HEK293T (cell line): ENCODE measurements at regions not wholly inside any gene's neighbourhood (a gene's known extent, or its start where the extent isn't known, plus 50 kb on each side); places are given as distances from the start of the nearest gene placed in this dataset.
"Not testable (repeated sequence)": the region's sequence is repeated elsewhere in the genome, so short reads cannot be mapped to it uniquely, and the experiment has no call there.

ENCODE experiments used
- CTCF ChIA-PET: fragments of 350-600 bp; formaldehyde crosslinking; extraction: SDS; loops from one replicate; lab custom pipeline; 2021; ENCODE audit warnings: antibody characterized with exemption, inconsistent platforms; lab: Yijun Ruan, JAX
- POLR2A ChIA-PET: fragments of 350-600 bp; formaldehyde crosslinking; extraction: SDS; loops from one replicate; lab custom pipeline; 2020; ENCODE audit warnings: antibody characterized with exemption, inconsistent platforms; lab: Yijun Ruan, JAX
- DNase-seq: peaks from one replicate; pipeline ENCODE4 v3.0.0; 2012; ENCODE audit warnings: mixed read lengths; ENCODE audit errors: extremely low spot score
- ARNT ChIP-seq: fragments of 450-650 bp; IDR thresholded peaks from 2 replicates; pipeline ENCODE4 v1.6.1; 2017; ENCODE audit warnings: mild to moderate bottlenecking
- BHLHE40 ChIP-seq: fragments of 450-650 bp; IDR thresholded peaks from 2 replicates; pipeline ENCODE4 v1.6.1; 2016; ENCODE audit warnings: mild to moderate bottlenecking, moderate library complexity, borderline replicate concordance
- CTBP1 ChIP-seq: fragments of 450-650 bp; IDR thresholded peaks from 2 replicates; pipeline ENCODE4 v1.6.1; 2016; ENCODE audit warnings: borderline replicate concordance
- ELF4 ChIP-seq: fragments of 450-650 bp; IDR thresholded peaks from 2 replicates; pipeline ENCODE4 v1.6.1; 2017; ENCODE audit warnings: antibody characterized with exemption
- FOXA1 ChIP-seq: fragments of 450-650 bp; IDR thresholded peaks from 2 replicates; pipeline ENCODE4 v1.6.1; 2016; ENCODE audit warnings: mild to moderate bottlenecking
- FOXK2 ChIP-seq: fragments of 450-650 bp; IDR thresholded peaks from 2 replicates; pipeline ENCODE4 v1.6.1; 2016; ENCODE audit warnings: mild to moderate bottlenecking
- FOXM1 ChIP-seq: fragments of 450-650 bp; IDR thresholded peaks from 2 replicates; pipeline ENCODE4 v1.6.1; 2017; ENCODE audit warnings: mild to moderate bottlenecking, borderline replicate concordance
- HDGF ChIP-seq: fragments of 450-650 bp; IDR thresholded peaks from 2 replicates; pipeline ENCODE4 v1.6.1; 2017; ENCODE audit warnings: antibody characterized with exemption, borderline replicate concordance
- L3MBTL2 ChIP-seq: fragments of 450-650 bp; conservative IDR thresholded peaks from 2 replicates; pipeline ENCODE4 v1.6.1; 2016; ENCODE audit warnings: mild to moderate bottlenecking
- LEF1 ChIP-seq: fragments of 450-650 bp; IDR thresholded peaks from 2 replicates; pipeline ENCODE4 v1.6.1; 2017; ENCODE audit warnings: mild to moderate bottlenecking, borderline replicate concordance
- NFRKB ChIP-seq: fragments of 450-650 bp; IDR thresholded peaks from 2 replicates; pipeline ENCODE4 v1.6.1; 2016; ENCODE audit warnings: mild to moderate bottlenecking, moderate library complexity
- SP1 ChIP-seq: fragments of 450-650 bp; IDR thresholded peaks from 2 replicates; pipeline ENCODE4 v1.6.1; 2017
- SUZ12 ChIP-seq: fragments of 450-650 bp; IDR thresholded peaks from 2 replicates; pipeline ENCODE4 v1.6.1; 2016; ENCODE audit warnings: mild to moderate bottlenecking
- TARDBP ChIP-seq: fragments of 450-650 bp; IDR thresholded peaks from 2 replicates; pipeline ENCODE4 v1.6.1; 2016
- ZNF384 ChIP-seq: fragments of 450-650 bp; IDR thresholded peaks from 2 replicates; pipeline ENCODE4 v1.6.1; 2016
- TF ChIP-seq, protein P1 (sequence below): fragments of 450-650 bp; IDR thresholded peaks from 2 replicates; pipeline ENCODE4 v1.6.1; 2016

- ChIA-PET CTCF (no interaction called here), POLR2A (no interaction called here)
- TF ChIP-seq ZNF384 (no peak), ARNT (no peak), L3MBTL2 (no peak), FOXM1 (no peak), CTBP1 (no peak), FOXA1 (no peak), TARDBP (no peak), SP1 (no peak), HDGF (no peak), LEF1 (no peak), ELF4 (no peak)
- no peak for DNase-seq
These were observed 829.8 kb upstream of the SLC10A2 start for GRCh38 chr13:103895835-103896531.

- ChIA-PET CTCF (no interaction called here), POLR2A (no interaction called here)
- no peak for TF ChIP-seq L3MBTL2
- no peak for TF ChIP-seq CTBP1
- TF ChIP-seq ARNT, result no peak
- no peak for TF ChIP-seq FOXM1
- TF ChIP-seq SUZ12, result no peak
- no peak for TF ChIP-seq FOXA1
- TF ChIP-seq BHLHE40, result no peak
- TF ChIP-seq ZNF384, result no peak
- TF ChIP-seq ELF4, result no peak
- TF ChIP-seq, protein P1, sequence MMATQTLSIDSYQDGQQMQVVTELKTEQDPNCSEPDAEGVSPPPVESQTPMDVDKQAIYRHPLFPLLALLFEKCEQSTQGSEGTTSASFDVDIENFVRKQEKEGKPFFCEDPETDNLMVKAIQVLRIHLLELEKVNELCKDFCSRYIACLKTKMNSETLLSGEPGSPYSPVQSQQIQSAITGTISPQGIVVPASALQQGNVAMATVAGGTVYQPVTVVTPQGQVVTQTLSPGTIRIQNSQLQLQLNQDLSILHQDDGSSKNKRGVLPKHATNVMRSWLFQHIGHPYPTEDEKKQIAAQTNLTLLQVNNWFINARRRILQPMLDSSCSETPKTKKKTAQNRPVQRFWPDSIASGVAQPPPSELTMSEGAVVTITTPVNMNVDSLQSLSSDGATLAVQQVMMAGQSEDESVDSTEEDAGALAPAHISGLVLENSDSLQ, result no peak
- TF ChIP-seq HDGF, result no peak
- TF ChIP-seq LEF1, result no peak
- no peak for TF ChIP-seq FOXK2
- no peak for DNase-seq
These were observed 828.4 kb upstream of the SLC10A2 start for GRCh38 chr13:103894626-103895025.

GRCh38 chr13:103884101-103884723, 818.0 kb upstream of the SLC10A2 start:
- DNase-seq, result no peak
- TF ChIP-seq L3MBTL2 (no peak), FOXK2 (no peak), HDGF (no peak), BHLHE40 (no peak), CTBP1 (no peak), NFRKB (no peak), TARDBP (no peak), FOXM1 (no peak), SUZ12 (no peak), SP1 (no peak), ZNF384 (no peak), ARNT (no peak), FOXA1 (no peak), ELF4 (no peak), LEF1 (no peak)
- TF ChIP-seq, protein P1, result no peak
- ChIA-PET CTCF (no interaction called here), POLR2A (no interaction called here)

DNA sequence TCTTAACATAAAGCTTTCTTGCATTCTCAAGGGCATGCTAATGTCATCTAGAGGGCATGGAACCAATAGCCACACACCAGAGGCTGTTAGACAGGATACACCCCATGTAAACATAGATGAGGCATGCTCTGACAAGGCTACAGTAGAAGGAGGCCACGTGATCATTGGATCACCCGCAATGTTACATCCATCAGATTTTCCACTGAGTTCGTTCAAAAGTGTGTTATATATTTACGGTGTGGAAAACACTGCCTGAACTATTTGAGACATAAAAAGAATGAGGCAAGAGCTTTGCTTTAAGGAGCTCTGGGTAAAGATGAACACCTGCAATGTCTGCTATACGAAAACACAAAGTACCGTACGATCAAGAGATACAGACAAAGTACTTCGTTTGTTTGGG, 817.5 kb upstream of the SLC10A2 start:
- ChIA-PET POLR2A (no interaction called here), CTCF (no interaction called here)
- TF ChIP-seq L3MBTL2 (no peak), FOXM1 (no peak), SP1 (no peak), HDGF (no peak), ELF4 (no peak), SUZ12 (no peak), NFRKB (no peak), LEF1 (no peak), CTBP1 (no peak), TARDBP (no peak), BHLHE40 (no peak), ZNF384 (no peak), FOXK2 (no peak)
- TF ChIP-seq, protein P1, result no peak
- no peak for DNase-seq

- CTCF ChIA-PET, result no interaction called here
- POLR2A ChIA-PET, result no interaction called here
- DNase-seq, result peak; percentile 39
- no peak for TF ChIP-seq SUZ12
These were observed 816.9 kb upstream of the SLC10A2 start for GRCh38 chr13:103883164-103883563.

GRCh38 chr13:103880146-103880545, 813.9 kb upstream of the SLC10A2 start:
- DNase-seq, POLR2A ChIA-PET: not testable (repeated sequence)
- CTCF ChIA-PET, result interaction anchor here (0.5 kb wide), 1 partner anchor 692 kb away, joined by 3 read pairs; no protein-coding TSS in a partner anchor
